ENCODE measurements at regions not wholly inside any gene's neighbourhood (a gene's known extent, or its start where the extent isn't known, plus 50 kb on each side); places are given as distances from the start of the nearest gene placed in this dataset.

GRCh38 chr13:61286148-61286745 is 129.4 kb downstream of the PCDH20 start:
- Histone ChIP-seq H3K36me3 (no peaks in the 10 kb centered on the region), H3K4me1 (no peaks in the 10 kb centered on the region), H3K9me3 (no peaks in the 10 kb centered on the region), H3K4me3 (no peak overlapping the region), H3K27me3 (no peaks in the 10 kb centered on the region), H3K27ac (no peak overlapping the region)
- TF ChIP-seq POLR2A (IDR thresholded peaks at IDR 0.05): no peak
- no peak for TF ChIP-seq CTCF (IDR thresholded peaks at IDR 0.05)
- DNase-seq: no peak
- WGBS, 2 donors: 59 to 69% methylated on average over 4 of the region's 4 CpGs
- intact Hi-C loops (cut with DNase I): no loop called here

- no peak for TF ChIP-seq POLR2A (IDR thresholded peaks at IDR 0.05)
- no peak for TF ChIP-seq CTCF (IDR thresholded peaks at IDR 0.05)
- intact Hi-C loops (cut with DNase I): no loop called here
- Histone ChIP-seq H3K4me3 (no peak overlapping the region), H3K27ac (no peak overlapping the region), H3K9me3 (no peaks in the 10 kb centered on the region), H3K27me3 (no peaks in the 10 kb centered on the region), H3K36me3 (no peaks in the 10 kb centered on the region), H3K4me1 (no peaks in the 10 kb centered on the region)
- DNase-seq: no peak
- 71 to 72% methylated on average over 5 of the region's 5 CpGs for WGBS, 2 donors
These were observed 137.9 kb downstream of the PCDH20 start for GRCh38 chr13:61277586-61278276.

- Histone ChIP-seq H3K4me1 (no peaks in the 10 kb centered on the region), H3K36me3 (no peaks in the 10 kb centered on the region), H3K4me3 (no peak overlapping the region), H3K9me3 (no peaks in the 10 kb centered on the region), H3K27me3 (no peaks in the 10 kb centered on the region), H3K27ac (no peak overlapping the region)
- TF ChIP-seq POLR2A (IDR thresholded peaks at IDR 0.05) (no peak), CTCF (IDR thresholded peaks at IDR 0.05) (no peak)
- intact Hi-C loops (cut with DNase I): no loop called here
- 76 to 92% methylated on average over 1 of the region's 1 CpG for WGBS, 2 donors
- no peak for DNase-seq
These were observed 138.6 kb downstream of the PCDH20 start for GRCh38 chr13:61277088-61277487.

GRCh38 chr13:61276401-61276800 is 139.2 kb downstream of the PCDH20 start:
- Histone ChIP-seq H3K4me1 (no peaks in the 10 kb centered on the region), H3K27me3 (no peaks in the 10 kb centered on the region), H3K4me3 (no peak overlapping the region), H3K9me3 (no peaks in the 10 kb centered on the region), H3K36me3 (no peaks in the 10 kb centered on the region), H3K27ac (no peak overlapping the region)
- TF ChIP-seq CTCF (IDR thresholded peaks at IDR 0.05): no peak
- no peak for TF ChIP-seq POLR2A (IDR thresholded peaks at IDR 0.05)
- no peak for DNase-seq
- intact Hi-C loops (cut with DNase I): no loop called here
- WGBS, 2 donors: 72 to 75% methylated on average over 2 of the region's 2 CpGs

- no peaks in the 10 kb centered on the region for H3K36me3 ChIP-seq
- intact Hi-C loops (cut with DNase I): no loop called here
- no peak overlapping the region for H3K4me3 ChIP-seq
- DNase-seq: no peak
- TF ChIP-seq POLR2A (IDR thresholded peaks at IDR 0.05): no peak
- TF ChIP-seq CTCF (IDR thresholded peaks at IDR 0.05): no peak
- no peaks in the 10 kb centered on the region for H3K27me3 ChIP-seq
- 25 to 35% methylated on average over 2 of the region's 2 CpGs for WGBS, 2 donors
- H3K4me1 ChIP-seq: no peaks in the 10 kb centered on the region
- no peak overlapping the region for H3K27ac ChIP-seq
- no peaks in the 10 kb centered on the region for H3K9me3 ChIP-seq
These were observed 139.9 kb downstream of the PCDH20 start for GRCh38 chr13:61275736-61276135.

Measured in esophagus squamous epithelium (tissue), 5 donors.